ENCODE measurements at regions not wholly inside any gene's neighbourhood (a gene's known extent, or its start where the extent isn't known, plus 50 kb on each side); places are given as distances from the start of the nearest gene placed in this dataset.

GRCh38 chr12:39064708-39065107 lies 159.3 kb upstream of the CPNE8 start (continued):
- TF ChIP-seq POLR2AphosphoS5 (IDR thresholded peaks at IDR 0.05; ENCODE audit: low read depth, low read length), result no peak
- no peak for TF ChIP-seq ZNF274 (IDR thresholded peaks at IDR 0.05; ENCODE audit: low read depth, low read length)
- no peak for TF ChIP-seq YY1 (IDR thresholded peaks at IDR 0.05; ENCODE audit: extremely low read depth, insufficient replicate concordance, low read depth, low read length)
- no peak for TF ChIP-seq EZH2phosphoT487 (IDR thresholded peaks at IDR 0.05; ENCODE audit: borderline replicate concordance)
- TF ChIP-seq TCF7L2 (IDR thresholded peaks at IDR 0.05; ENCODE audit: borderline replicate concordance, extremely low read depth, insufficient read depth, insufficient read length), result no peak
- TF ChIP-seq ZFX (IDR thresholded peaks at IDR 0.05), result no peak

GRCh38 chr12:39062266-39062996 lies 157.0 kb upstream of the CPNE8 start:
- Histone ChIP-seq H3K27ac (ENCODE audit: low read depth, low read length) (no peak overlapping the region), H3K9me3 (ENCODE audit: control insufficient read depth in 1 of 2, insufficient read depth in 1 of 2, low read depth in 1 of 2, low read length in 2 of 2) (no peaks in the 10 kb centered on the region), H3K9me2 (ENCODE audit: insufficient read depth) (no peaks in the 10 kb centered on the region), H3K4me3 (replicated peaks in 1 of 2; ENCODE audit: low read depth in 1 of 2, low read length in 2 of 2) (no peak overlapping the region), H3K4me2 (ENCODE audit: low read length) (no peak overlapping the region), H2AFZ (ENCODE audit: low read depth, low read length, poor library complexity, severe bottlenecking) (no peak overlapping the region), H3K36me3 (ENCODE audit: control insufficient read depth in 1 of 2, insufficient read depth in 2 of 2, low read length in 2 of 2) (no peaks in the 10 kb centered on the region), H3K27me3 (ENCODE audit: insufficient read depth, low read length) (no peaks in the 10 kb centered on the region), H3K79me2 (ENCODE audit: insufficient read depth, low read length) (no peaks in the 10 kb centered on the region), H3K9ac (ENCODE audit: low read length) (no peak overlapping the region), H3K4me1 (ENCODE audit: control insufficient read depth in 1 of 2, insufficient read depth in 2 of 2, low read length in 2 of 2) (no peaks in the 10 kb centered on the region), H4K20me1 (ENCODE audit: insufficient read depth) (no peaks in the 10 kb centered on the region)
- ATAC-seq (no peak), DNase-seq (ENCODE audit: low read depth, low spot score) (no peak)
- POLR2A ChIA-PET, result no interaction called here
- CTCF ChIA-PET, result no interaction called here
- BruUV-seq (replicated peaks), result no TSS peak
- intact Hi-C loops (cut with micrococcal nuclease), result no loop called here
- TF ChIP-seq EZH2phosphoT487 (IDR thresholded peaks at IDR 0.05; ENCODE audit: borderline replicate concordance) (no peak), CEBPB (IDR thresholded peaks at IDR 0.05; ENCODE audit: low read depth) (no peak), YY1 (IDR thresholded peaks at IDR 0.05; ENCODE audit: extremely low read depth, insufficient replicate concordance, low read depth, low read length) (no peak), CBX3 (IDR thresholded peaks at IDR 0.05; ENCODE audit: low read depth) (no peak), ZBTB33 (IDR thresholded peaks at IDR 0.05; ENCODE audit: extremely low read depth, insufficient replicate concordance, low read length) (no peak), CTCF (IDR thresholded peaks at IDR 0.05 in 2 of 3, conservative IDR thresholded peaks at IDR 0.05 in 1 of 3; ENCODE audit: borderline replicate concordance in 1 of 3, insufficient read depth in 1 of 3, low read depth in 2 of 3, low read length in 2 of 3) (no peak), SP1 (IDR thresholded peaks at IDR 0.05; ENCODE audit: low read depth) (no peak), ZFX (IDR thresholded peaks at IDR 0.05) (no peak), JUND (IDR thresholded peaks at IDR 0.05) (no peak), ATF3 (IDR thresholded peaks at IDR 0.05) (no peak), FOSL1 (IDR thresholded peaks at IDR 0.05; ENCODE audit: low read depth) (no peak), MAX (IDR thresholded peaks at IDR 0.05) (no peak), EGR1 (IDR thresholded peaks at IDR 0.05; ENCODE audit: low read depth) (no peak)
- RAD21 ChIA-PET (ENCODE audit: low non-redundant PET in 1 of 2, low total read pairs in 2 of 2, uncharacterized antibody in 2 of 2, unreplicated experiment in 2 of 2), result no interaction called here
